ENCODE measurements at regions not wholly inside any gene's neighbourhood (a gene's known extent, or its start where the extent isn't known, plus 50 kb on each side); places are given as distances from the start of the nearest gene placed in this dataset.

DNA sequence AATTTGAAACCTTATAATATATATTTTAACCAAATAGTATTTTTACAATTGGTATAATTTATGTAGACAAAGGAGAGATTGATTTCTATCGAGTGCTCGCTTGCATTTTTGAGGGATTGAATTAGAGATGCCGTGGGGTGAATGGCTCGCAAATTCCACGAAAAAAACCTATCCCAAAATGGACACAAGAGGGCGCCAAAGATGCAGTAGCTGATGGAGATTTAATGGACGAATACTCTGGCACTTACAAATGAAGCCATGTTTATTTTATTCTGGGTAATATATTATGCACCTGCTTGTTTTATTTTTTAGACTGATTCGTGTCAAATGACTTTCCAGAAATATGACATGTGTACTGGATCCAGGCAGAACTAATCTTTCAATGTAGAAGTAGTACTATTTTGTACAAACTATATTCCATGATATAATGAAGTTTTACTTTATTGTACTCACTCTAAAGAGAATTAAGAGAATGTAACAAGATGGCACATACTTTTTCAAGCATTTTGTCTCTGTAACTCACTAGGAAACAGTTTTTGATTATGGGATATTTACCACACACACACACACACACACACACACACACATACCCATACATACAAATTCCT lies 505.4 kb downstream of the PLCL1 start:
- TF ChIP-seq, protein P1, sequence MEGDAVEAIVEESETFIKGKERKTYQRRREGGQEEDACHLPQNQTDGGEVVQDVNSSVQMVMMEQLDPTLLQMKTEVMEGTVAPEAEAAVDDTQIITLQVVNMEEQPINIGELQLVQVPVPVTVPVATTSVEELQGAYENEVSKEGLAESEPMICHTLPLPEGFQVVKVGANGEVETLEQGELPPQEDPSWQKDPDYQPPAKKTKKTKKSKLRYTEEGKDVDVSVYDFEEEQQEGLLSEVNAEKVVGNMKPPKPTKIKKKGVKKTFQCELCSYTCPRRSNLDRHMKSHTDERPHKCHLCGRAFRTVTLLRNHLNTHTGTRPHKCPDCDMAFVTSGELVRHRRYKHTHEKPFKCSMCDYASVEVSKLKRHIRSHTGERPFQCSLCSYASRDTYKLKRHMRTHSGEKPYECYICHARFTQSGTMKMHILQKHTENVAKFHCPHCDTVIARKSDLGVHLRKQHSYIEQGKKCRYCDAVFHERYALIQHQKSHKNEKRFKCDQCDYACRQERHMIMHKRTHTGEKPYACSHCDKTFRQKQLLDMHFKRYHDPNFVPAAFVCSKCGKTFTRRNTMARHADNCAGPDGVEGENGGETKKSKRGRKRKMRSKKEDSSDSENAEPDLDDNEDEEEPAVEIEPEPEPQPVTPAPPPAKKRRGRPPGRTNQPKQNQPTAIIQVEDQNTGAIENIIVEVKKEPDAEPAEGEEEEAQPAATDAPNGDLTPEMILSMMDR (IDR thresholded peaks at IDR 0.05) = peak; percentile 64 to 82 (median 76)
- TF ChIP-seq POLR2A (IDR thresholded peaks at IDR 0.05; ENCODE audit: low read depth) = no peak
- no peak for TF ChIP-seq POLR2AphosphoS5 (IDR thresholded peaks at IDR 0.05)
- no peak for TF ChIP-seq EP300 (IDR thresholded peaks at IDR 0.05)

Data from esophagus muscularis mucosa (tissue), 4 donors.